ENCODE measurements at regions not wholly inside any gene's neighbourhood (a gene's known extent, or its start where the extent isn't known, plus 50 kb on each side); places are given as distances from the start of the nearest gene placed in this dataset.

- TF ChIP-seq CTCF (IDR thresholded peaks at IDR 0.05; ENCODE audit: low read depth, low read length) (no peak), EZH2phosphoT487 (IDR thresholded peaks at IDR 0.05; ENCODE audit: low read depth) (no peak)
Observed at GRCh38 chr6:103925317-103925716, 934.4 kb downstream of the HACE1 start.
